Neural progenitor cell (in vitro differentiated cells): ENCODE measurements at regions not wholly inside any gene's neighbourhood (a gene's known extent, or its start where the extent isn't known, plus 50 kb on each side); places are given as distances from the start of the nearest gene placed in this dataset.

Experiments used
- EZH2 ChIP-seq: fragments of 200-600 bp; sonication (generic); IDR thresholded peaks from 2 replicates; pipeline ENCODE4 v1.6.1; 2017; ENCODE audit warnings: antibody characterized with exemption, mild to moderate bottlenecking, moderate library complexity
- TF ChIP-seq, protein P1 (sequence below): fragments of 200-600 bp; sonication (generic); IDR thresholded peaks from 2 replicates; pipeline ENCODE4 v1.5.1; 2017; ENCODE audit warnings: antibody characterized with exemption, mild to moderate bottlenecking

DNA sequence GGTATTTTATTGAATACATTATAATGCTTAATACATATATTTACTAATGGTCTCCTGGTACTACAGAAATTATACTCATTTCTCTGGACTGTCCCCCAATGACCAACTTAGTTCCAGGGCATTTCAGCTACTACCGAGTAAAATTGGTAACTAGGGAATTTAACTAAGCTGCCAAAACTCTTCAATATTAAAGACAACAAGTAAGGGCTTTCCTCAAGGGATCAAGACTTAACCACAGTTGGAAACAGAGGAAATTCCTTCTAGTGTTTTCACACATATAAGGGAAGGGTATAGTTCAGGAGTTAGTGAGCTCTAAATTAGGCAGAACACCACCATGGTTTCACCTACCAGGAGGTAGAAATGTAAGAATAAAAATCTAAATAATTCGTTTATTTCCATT, 357.4 kb downstream of the TBL1XR1 start:
- TF ChIP-seq, protein P1, sequence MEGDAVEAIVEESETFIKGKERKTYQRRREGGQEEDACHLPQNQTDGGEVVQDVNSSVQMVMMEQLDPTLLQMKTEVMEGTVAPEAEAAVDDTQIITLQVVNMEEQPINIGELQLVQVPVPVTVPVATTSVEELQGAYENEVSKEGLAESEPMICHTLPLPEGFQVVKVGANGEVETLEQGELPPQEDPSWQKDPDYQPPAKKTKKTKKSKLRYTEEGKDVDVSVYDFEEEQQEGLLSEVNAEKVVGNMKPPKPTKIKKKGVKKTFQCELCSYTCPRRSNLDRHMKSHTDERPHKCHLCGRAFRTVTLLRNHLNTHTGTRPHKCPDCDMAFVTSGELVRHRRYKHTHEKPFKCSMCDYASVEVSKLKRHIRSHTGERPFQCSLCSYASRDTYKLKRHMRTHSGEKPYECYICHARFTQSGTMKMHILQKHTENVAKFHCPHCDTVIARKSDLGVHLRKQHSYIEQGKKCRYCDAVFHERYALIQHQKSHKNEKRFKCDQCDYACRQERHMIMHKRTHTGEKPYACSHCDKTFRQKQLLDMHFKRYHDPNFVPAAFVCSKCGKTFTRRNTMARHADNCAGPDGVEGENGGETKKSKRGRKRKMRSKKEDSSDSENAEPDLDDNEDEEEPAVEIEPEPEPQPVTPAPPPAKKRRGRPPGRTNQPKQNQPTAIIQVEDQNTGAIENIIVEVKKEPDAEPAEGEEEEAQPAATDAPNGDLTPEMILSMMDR: no peak
- no peak for TF ChIP-seq EZH2
